Astrocyte (in vitro differentiated cells and primary cell): ENCODE measurements at regions not wholly inside any gene's neighbourhood (a gene's known extent, or its start where the extent isn't known, plus 50 kb on each side); places are given as distances from the start of the nearest gene placed in this dataset.

ENCODE experiments used
- DNase-seq: peaks from one replicate; pipeline ENCODE4 v3.0.0-alpha.2; 2010; ENCODE audit warnings: low read depth
- FAIRE-seq: peaks from 2 replicates; lab custom pipeline; 2011; peaks lifted over from hg19 to GRCh38; lab: Jason Lieb, UNC
- H2AFZ ChIP-seq: 2 replicates; pipeline ENCODE4 v1.6.0; 2012; ENCODE audit warnings: low read depth, low read length, inconsistent platforms
- H3K27ac ChIP-seq: 2 replicates; pipeline ENCODE4 v1.5.1; 2011; ENCODE audit warnings: low read depth, low read length, inconsistent platforms
- H3K27me3 ChIP-seq: 2 replicates; pipeline ENCODE4 v1.6.0; 2011; ENCODE audit warnings: low read length, inconsistent platforms; ENCODE audit not compliant: insufficient read depth
- H3K36me3 ChIP-seq: 2 replicates; pipeline ENCODE4 v1.5.1; 2011; ENCODE audit warnings: low read length, inconsistent platforms; ENCODE audit not compliant: insufficient read depth
- H3K4me1 ChIP-seq: 2 replicates; pipeline ENCODE4 v1.5.1; 2011; ENCODE audit warnings: low read length, inconsistent platforms; ENCODE audit not compliant: insufficient read depth
- H3K4me2 ChIP-seq: 2 replicates; pipeline ENCODE4 v1.6.0; 2012; ENCODE audit warnings: low read length, inconsistent platforms
- H3K4me3 ChIP-seq: 2 replicates; pipeline ENCODE4 v1.5.1; 2011; ENCODE audit warnings: low read depth, mild to moderate bottlenecking, low read length, inconsistent platforms; ENCODE audit not compliant: insufficient read depth
- H3K79me2 ChIP-seq: 2 replicates; pipeline ENCODE4 v1.6.0; 2012; ENCODE audit warnings: mild to moderate bottlenecking, low read length, inconsistent platforms; ENCODE audit not compliant: insufficient read depth
- H3K9ac ChIP-seq: 2 replicates; pipeline ENCODE4 v1.6.0; 2012; ENCODE audit warnings: mild to moderate bottlenecking, low read length, inconsistent platforms
- H3K9me3 ChIP-seq: 2 replicates; pipeline ENCODE4 v1.5.1; 2012; ENCODE audit warnings: low read depth, mild to moderate bottlenecking, low read length, inconsistent platforms; ENCODE audit not compliant: insufficient read depth
- H4K20me1 ChIP-seq: 2 replicates; pipeline ENCODE4 v1.6.0; 2012; ENCODE audit warnings: low read length, inconsistent platforms; ENCODE audit not compliant: insufficient read depth
- H3K27ac Mint-ChIP-seq: one replicate; pipeline ENCODE4 v1.8.0; 2021; ENCODE audit warnings: mild to moderate bottlenecking, mixed read lengths; ENCODE audit not compliant: unreplicated experiment
- H3K27me3 Mint-ChIP-seq: one replicate; pipeline ENCODE4 v1.8.0; 2021; ENCODE audit warnings: low read depth, mixed read lengths; ENCODE audit not compliant: unreplicated experiment
- H3K36me3 Mint-ChIP-seq: one replicate; pipeline ENCODE4 v1.8.0; 2021; ENCODE audit warnings: low read depth, mixed read lengths; ENCODE audit not compliant: unreplicated experiment
- H3K4me1 Mint-ChIP-seq: one replicate; pipeline ENCODE4 v1.8.0; 2021; ENCODE audit warnings: low read depth, mixed read lengths; ENCODE audit not compliant: unreplicated experiment
- H3K4me3 Mint-ChIP-seq: one replicate; pipeline ENCODE4 v1.8.0; 2021; ENCODE audit warnings: mild to moderate bottlenecking, moderate library complexity, mixed read lengths; ENCODE audit not compliant: unreplicated experiment
- H3K9me3 Mint-ChIP-seq: one replicate; pipeline ENCODE4 v1.8.0; 2021; ENCODE audit warnings: mild to moderate bottlenecking, mixed read lengths; ENCODE audit not compliant: unreplicated experiment
- EZH2 ChIP-seq: IDR thresholded peaks from 2 replicates; pipeline ENCODE4 v1.6.1; 2012; ENCODE audit warnings: mild to moderate bottlenecking, low read length, inconsistent platforms; ENCODE audit not compliant: insufficient read depth
- TF ChIP-seq, protein P1 (sequence below): IDR thresholded peaks from 2 replicates; pipeline ENCODE4 v1.5.1; 2011; ENCODE audit warnings: low read depth, mild to moderate bottlenecking, inconsistent platforms, low read length, moderate library complexity; ENCODE audit not compliant: insufficient read depth

DNA sequence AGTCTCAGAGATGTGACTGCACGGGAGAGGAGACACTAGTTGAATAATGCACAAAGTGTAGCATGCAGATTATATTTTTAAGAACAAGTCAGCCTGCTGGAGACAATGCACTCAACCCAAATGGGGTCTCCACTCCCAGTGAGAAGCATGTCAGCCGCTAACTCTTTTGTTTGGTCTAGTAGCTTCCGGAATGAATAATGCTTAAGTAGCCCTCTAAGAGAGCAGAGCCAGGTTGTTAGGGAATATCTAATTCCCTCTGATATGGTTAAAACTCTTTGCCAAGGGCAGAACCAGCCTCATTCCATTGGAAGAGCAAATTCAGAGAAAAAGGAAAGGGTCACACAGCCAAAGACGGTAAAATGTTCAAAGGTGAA lies 80.4 kb downstream of the DAD1 start:
- Histone ChIP-seq H2AFZ (no peak overlapping the region), H3K9me3 (no peaks in the 10 kb centered on the region), H3K27me3 (no peaks in the 10 kb centered on the region), H3K79me2 (no peaks in the 10 kb centered on the region), H3K27ac (no peak overlapping the region), H3K4me1 (peaks cover 5% of the 10 kb centered on the region), H3K36me3 (no peaks in the 10 kb centered on the region), H3K4me3 (no peak overlapping the region), H3K9ac (no peak overlapping the region), H4K20me1 (no peaks in the 10 kb centered on the region), H3K4me2 (no peak overlapping the region)
- Mint-ChIP-seq H3K27ac (no peak overlapping the region), H3K36me3 (no peaks in the 10 kb centered on the region), H3K9me3 (no peaks in the 10 kb centered on the region), H3K4me1 (peaks cover 43% of the 10 kb centered on the region), H3K27me3 (peaks cover 2% of the 10 kb centered on the region), H3K4me3 (no peak overlapping the region)
- no peak for TF ChIP-seq EZH2
- TF ChIP-seq, protein P1, sequence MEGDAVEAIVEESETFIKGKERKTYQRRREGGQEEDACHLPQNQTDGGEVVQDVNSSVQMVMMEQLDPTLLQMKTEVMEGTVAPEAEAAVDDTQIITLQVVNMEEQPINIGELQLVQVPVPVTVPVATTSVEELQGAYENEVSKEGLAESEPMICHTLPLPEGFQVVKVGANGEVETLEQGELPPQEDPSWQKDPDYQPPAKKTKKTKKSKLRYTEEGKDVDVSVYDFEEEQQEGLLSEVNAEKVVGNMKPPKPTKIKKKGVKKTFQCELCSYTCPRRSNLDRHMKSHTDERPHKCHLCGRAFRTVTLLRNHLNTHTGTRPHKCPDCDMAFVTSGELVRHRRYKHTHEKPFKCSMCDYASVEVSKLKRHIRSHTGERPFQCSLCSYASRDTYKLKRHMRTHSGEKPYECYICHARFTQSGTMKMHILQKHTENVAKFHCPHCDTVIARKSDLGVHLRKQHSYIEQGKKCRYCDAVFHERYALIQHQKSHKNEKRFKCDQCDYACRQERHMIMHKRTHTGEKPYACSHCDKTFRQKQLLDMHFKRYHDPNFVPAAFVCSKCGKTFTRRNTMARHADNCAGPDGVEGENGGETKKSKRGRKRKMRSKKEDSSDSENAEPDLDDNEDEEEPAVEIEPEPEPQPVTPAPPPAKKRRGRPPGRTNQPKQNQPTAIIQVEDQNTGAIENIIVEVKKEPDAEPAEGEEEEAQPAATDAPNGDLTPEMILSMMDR: no peak
- no peak for DNase-seq
- FAIRE-seq: no peak

DNA sequence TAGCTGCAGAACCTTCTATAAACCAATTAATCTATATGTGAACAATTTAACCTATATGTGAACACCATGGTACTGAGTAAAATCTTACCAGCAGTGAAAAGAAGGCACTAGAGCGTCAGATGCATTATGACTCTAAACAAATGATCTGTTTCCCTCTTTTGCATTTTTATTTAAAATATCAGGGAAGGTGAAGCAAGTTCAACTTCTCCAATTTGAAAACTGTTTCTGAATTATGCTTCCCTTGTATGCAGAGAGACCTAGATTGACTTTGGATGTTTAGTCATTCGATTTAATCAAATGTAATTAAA lies 80.9 kb downstream of the DAD1 start:
- Histone ChIP-seq H3K9me3 (no peaks in the 10 kb centered on the region), H3K9ac (no peak overlapping the region), H3K36me3 (no peaks in the 10 kb centered on the region), H3K27me3 (no peaks in the 10 kb centered on the region), H3K4me1 (peaks cover 5% of the 10 kb centered on the region), H3K27ac (no peak overlapping the region), H4K20me1 (no peaks in the 10 kb centered on the region), H3K4me3 (no peak overlapping the region), H3K79me2 (no peaks in the 10 kb centered on the region), H2AFZ (no peak overlapping the region), H3K4me2 (no peak overlapping the region)
- no peak for FAIRE-seq
- Mint-ChIP-seq H3K4me3 (no peak overlapping the region), H3K4me1 (peaks cover 38% of the 10 kb centered on the region), H3K36me3 (no peaks in the 10 kb centered on the region), H3K27ac (no peak overlapping the region), H3K9me3 (no peaks in the 10 kb centered on the region), H3K27me3 (peaks cover 2% of the 10 kb centered on the region)
- TF ChIP-seq EZH2: no peak
- TF ChIP-seq, protein P1: no peak
- DNase-seq: no peak

- DNase-seq: no peak
- no peaks in the 10 kb centered on the region for H3K9me3 ChIP-seq
- Mint-ChIP-seq H3K4me3 (no peak overlapping the region), H3K27me3 (peaks cover 5% of the 10 kb centered on the region), H3K4me1 (peaks cover 32% of the 10 kb centered on the region), H3K36me3 (no peaks in the 10 kb centered on the region), H3K27ac (no peak overlapping the region), H3K9me3 (no peaks in the 10 kb centered on the region)
- no peak overlapping the region for H3K4me3 ChIP-seq
- H3K36me3 ChIP-seq: no peaks in the 10 kb centered on the region
- no peaks in the 10 kb centered on the region for H3K27me3 ChIP-seq
- H3K4me2 ChIP-seq: no peak overlapping the region
- peaks cover 5% of the 10 kb centered on the region for H3K4me1 ChIP-seq
- H4K20me1 ChIP-seq: no peaks in the 10 kb centered on the region
- no peaks in the 10 kb centered on the region for H3K79me2 ChIP-seq
- no peak for TF ChIP-seq EZH2
- TF ChIP-seq, protein P1: no peak
- no peak overlapping the region for H3K27ac ChIP-seq
- no peak for FAIRE-seq
- H3K9ac ChIP-seq: no peak overlapping the region
- H2AFZ ChIP-seq: no peak overlapping the region
Measured at GRCh38 chr14:22506778-22507351, 82.2 kb downstream of the DAD1 start.
